Peyer's patch (tissue), 4 donors: ENCODE measurements at regions not wholly inside any gene's neighbourhood (a gene's known extent, or its start where the extent isn't known, plus 50 kb on each side); places are given as distances from the start of the nearest gene placed in this dataset.

Experiments
- POLR2A ChIP-seq, 2 donors: fragments of 450-650 bp; IDR thresholded peaks; one replicate each; pipeline ENCODE4 v1.5.1; 2017; ENCODE audit warnings: antibody characterized with exemption in 2 of 2, mild to moderate bottlenecking in 2 of 2, moderate library complexity in 2 of 2
- TF ChIP-seq, protein P1 (sequence below), 6 experiments: fragments of 450-650 bp in 4 of 6; fragments of 200-600 bp in 2 of 6; sonication (generic) in 1 of 6; IDR thresholded peaks; one replicate each; pipeline ENCODE4 v1.5.1; 2017 to 2019; ENCODE audit warnings: antibody characterized with exemption in 6 of 6, mild to moderate bottlenecking in 3 of 6, moderate library complexity in 1 of 6

DNA sequence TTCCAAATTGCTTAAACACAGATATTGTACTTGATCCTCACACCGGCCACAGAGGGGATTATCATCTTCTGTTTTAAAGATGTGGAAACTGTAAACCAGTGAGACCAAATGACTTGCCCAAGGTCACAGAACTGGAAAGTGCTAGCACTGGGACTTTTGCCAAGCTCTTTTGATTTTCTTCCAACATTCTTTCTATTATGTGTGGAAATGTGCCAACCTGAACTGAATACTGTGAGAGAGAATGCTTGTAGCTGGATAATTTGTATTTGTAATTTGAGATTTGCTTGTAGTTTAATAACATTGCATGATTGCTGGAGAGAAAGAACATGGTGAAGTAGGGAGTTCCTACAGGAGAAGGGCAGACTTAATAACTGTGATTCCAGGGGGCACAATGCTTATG lies 977.9 kb upstream of the NUDT12 start:
- TF ChIP-seq, protein P1, sequence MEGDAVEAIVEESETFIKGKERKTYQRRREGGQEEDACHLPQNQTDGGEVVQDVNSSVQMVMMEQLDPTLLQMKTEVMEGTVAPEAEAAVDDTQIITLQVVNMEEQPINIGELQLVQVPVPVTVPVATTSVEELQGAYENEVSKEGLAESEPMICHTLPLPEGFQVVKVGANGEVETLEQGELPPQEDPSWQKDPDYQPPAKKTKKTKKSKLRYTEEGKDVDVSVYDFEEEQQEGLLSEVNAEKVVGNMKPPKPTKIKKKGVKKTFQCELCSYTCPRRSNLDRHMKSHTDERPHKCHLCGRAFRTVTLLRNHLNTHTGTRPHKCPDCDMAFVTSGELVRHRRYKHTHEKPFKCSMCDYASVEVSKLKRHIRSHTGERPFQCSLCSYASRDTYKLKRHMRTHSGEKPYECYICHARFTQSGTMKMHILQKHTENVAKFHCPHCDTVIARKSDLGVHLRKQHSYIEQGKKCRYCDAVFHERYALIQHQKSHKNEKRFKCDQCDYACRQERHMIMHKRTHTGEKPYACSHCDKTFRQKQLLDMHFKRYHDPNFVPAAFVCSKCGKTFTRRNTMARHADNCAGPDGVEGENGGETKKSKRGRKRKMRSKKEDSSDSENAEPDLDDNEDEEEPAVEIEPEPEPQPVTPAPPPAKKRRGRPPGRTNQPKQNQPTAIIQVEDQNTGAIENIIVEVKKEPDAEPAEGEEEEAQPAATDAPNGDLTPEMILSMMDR (IDR thresholded peaks at IDR 0.05) = no peak
- no peak for TF ChIP-seq POLR2A (IDR thresholded peaks at IDR 0.05)
